Vagina (tissue), 2 donors: ENCODE measurements at regions not wholly inside any gene's neighbourhood (a gene's known extent, or its start where the extent isn't known, plus 50 kb on each side); places are given as distances from the start of the nearest gene placed in this dataset.
"Not testable (repeated sequence)": the region's sequence is repeated elsewhere in the genome, so short reads cannot be mapped to it uniquely, and the experiment has no call there.

ENCODE experiments used
- DNase-seq, 2 donors: peaks; one replicate each; pipeline ENCODE4 v3.0.0-alpha.2; 2017; ENCODE audit errors: extremely low spot score in 2 of 2
- H3K27ac ChIP-seq: fragments of 200-600 bp; sonication (generic); one replicate; pipeline ENCODE4 v1.5.1; 2019
- H3K27me3 ChIP-seq: fragments of 200-600 bp; sonication (generic); one replicate; pipeline ENCODE4 v1.5.1; 2019
- H3K36me3 ChIP-seq, 2 donors: fragments of 200-600 bp; sonication (generic); one replicate each; pipeline ENCODE4 v1.5.1; 2017 to 2019
- H3K4me1 ChIP-seq: fragments of 200-600 bp; sonication (generic); one replicate; pipeline ENCODE4 v1.5.1; 2019
- H3K4me3 ChIP-seq, 2 donors: fragments of 200-600 bp; sonication (generic); 1 replicate in 1 of 2; 2 replicates in 1 of 2; pipeline ENCODE4 v1.5.1; 2016 to 2019
- H3K9me3 ChIP-seq: fragments of 200-600 bp; sonication (generic); one replicate; pipeline ENCODE4 v1.5.1; 2019
- CTCF ChIP-seq, 3 experiments: fragments of 450-650 bp in 2 of 3; fragments of 200-600 bp in 1 of 3; sonication (generic) in 1 of 3; IDR thresholded peaks; one replicate each; pipeline ENCODE4 v1.5.1; 2017 to 2019; ENCODE audit warnings: antibody characterized with exemption in 3 of 3, mild to moderate bottlenecking in 2 of 3, moderate library complexity in 2 of 3
- POLR2A ChIP-seq, 2 donors: fragments of 450-650 bp; IDR thresholded peaks; one replicate each; pipeline ENCODE4 v1.6.1; 2017; ENCODE audit warnings: antibody characterized with exemption in 2 of 2, mild to moderate bottlenecking in 2 of 2, moderate library complexity in 2 of 2
- POLR2AphosphoS5 ChIP-seq, 2 donors: sonication (generic); formaldehyde crosslinking; IDR thresholded peaks; one replicate each; pipeline ENCODE4 v1.9.0; 2017; ENCODE audit warnings: antibody characterized with exemption in 2 of 2, mild to moderate bottlenecking in 2 of 2, low read depth in 1 of 2; ENCODE audit not compliant: insufficient read depth in 1 of 2
- intact Hi-C: fragments of 100-400 bp; cut with DNase I; formaldehyde crosslinking; loops from one replicate; pipeline ENCODE4 v1.15.1; 2023

- DNase-seq, result no peak
- intact Hi-C loops, result no loop called here
- Histone ChIP-seq H3K27ac (no peak overlapping the region), H3K36me3 (no peaks in the 10 kb centered on the region), H3K27me3 (no peaks in the 10 kb centered on the region), H3K4me1 (no peaks in the 10 kb centered on the region), H3K4me3 (no peak overlapping the region), H3K9me3 (no peaks in the 10 kb centered on the region)
- no peak for TF ChIP-seq POLR2A (IDR thresholded peaks at IDR 0.05)
- TF ChIP-seq POLR2AphosphoS5 (IDR thresholded peaks at IDR 0.05; ENCODE audit: insufficient read depth in 1 of 2, low read depth in 1 of 2), result no peak
- TF ChIP-seq CTCF (IDR thresholded peaks at IDR 0.05), result no peak
Measured at GRCh38 chr2:182503886-182504285, 77.0 kb upstream of the PDE1A start.

DNA sequence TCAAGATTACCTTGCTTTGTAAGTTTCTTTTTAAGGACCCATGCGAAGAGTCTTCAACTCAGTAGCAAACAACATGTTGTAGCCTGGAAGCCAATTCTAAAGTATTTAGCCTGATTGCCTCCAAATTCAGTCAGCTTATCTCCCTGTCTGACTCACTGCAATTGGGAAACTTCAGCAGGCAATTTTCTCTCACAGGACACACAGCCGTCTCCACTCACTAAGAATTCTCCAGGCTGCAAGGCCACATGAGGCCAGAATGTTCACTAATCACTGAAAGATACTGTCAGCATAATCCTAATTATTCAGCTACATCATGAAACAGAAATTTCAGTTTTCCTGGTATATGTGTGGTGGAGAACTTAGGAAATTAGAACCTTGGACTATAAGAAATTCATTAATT lies 78.1 kb upstream of the PDE1A start:
- intact Hi-C loops, result no loop called here
- Histone ChIP-seq H3K36me3 (no peaks in the 10 kb centered on the region), H3K4me3 (no peak overlapping the region), H3K27me3 (no peaks in the 10 kb centered on the region), H3K27ac (no peak overlapping the region), H3K9me3 (no peaks in the 10 kb centered on the region), H3K4me1 (no peaks in the 10 kb centered on the region)
- no peak for DNase-seq
- TF ChIP-seq POLR2AphosphoS5 (IDR thresholded peaks at IDR 0.05; ENCODE audit: insufficient read depth in 1 of 2, low read depth in 1 of 2) (no peak), CTCF (IDR thresholded peaks at IDR 0.05) (no peak), POLR2A (IDR thresholded peaks at IDR 0.05) (no peak)

- H3K4me1 ChIP-seq, result no peaks in the 10 kb centered on the region
- no peak for TF ChIP-seq CTCF (IDR thresholded peaks at IDR 0.05)
- TF ChIP-seq POLR2A (IDR thresholded peaks at IDR 0.05), result no peak
- no peak for TF ChIP-seq POLR2AphosphoS5 (IDR thresholded peaks at IDR 0.05; ENCODE audit: insufficient read depth in 1 of 2, low read depth in 1 of 2)
- no peak overlapping the region for H3K4me3 ChIP-seq
- H3K27ac ChIP-seq, result no peak overlapping the region
- intact Hi-C loops, result no loop called here
- H3K27me3 ChIP-seq, result no peaks in the 10 kb centered on the region
- no peaks in the 10 kb centered on the region for H3K9me3 ChIP-seq
- no peak for DNase-seq
- no peaks in the 10 kb centered on the region for H3K36me3 ChIP-seq
Measured at GRCh38 chr2:182506606-182507005, 79.8 kb upstream of the PDE1A start.

DNA sequence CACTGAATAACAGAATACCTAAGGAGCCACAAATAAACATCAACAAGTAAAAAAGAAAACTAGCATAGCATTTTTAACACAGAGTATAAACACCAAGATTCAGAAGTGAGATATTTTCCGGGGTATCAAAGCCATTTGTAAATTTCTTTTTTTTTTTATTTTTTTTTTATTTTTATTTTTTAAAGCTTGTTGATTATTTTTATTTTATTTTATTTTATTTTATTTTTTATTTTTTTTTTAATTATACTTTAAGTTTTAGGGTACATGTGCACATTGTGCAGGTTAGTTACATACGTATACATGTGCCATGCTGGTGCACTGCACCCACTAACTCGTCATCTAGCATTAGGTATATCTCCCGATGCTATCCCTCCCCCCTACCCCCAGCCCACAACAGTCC lies 81.7 kb upstream of the PDE1A start:
- H3K36me3 ChIP-seq, DNase-seq, H3K9me3 ChIP-seq, H3K27ac ChIP-seq, H3K27me3 ChIP-seq, intact Hi-C loops, H3K4me1 ChIP-seq, H3K4me3 ChIP-seq: not testable (repeated sequence)

DNA sequence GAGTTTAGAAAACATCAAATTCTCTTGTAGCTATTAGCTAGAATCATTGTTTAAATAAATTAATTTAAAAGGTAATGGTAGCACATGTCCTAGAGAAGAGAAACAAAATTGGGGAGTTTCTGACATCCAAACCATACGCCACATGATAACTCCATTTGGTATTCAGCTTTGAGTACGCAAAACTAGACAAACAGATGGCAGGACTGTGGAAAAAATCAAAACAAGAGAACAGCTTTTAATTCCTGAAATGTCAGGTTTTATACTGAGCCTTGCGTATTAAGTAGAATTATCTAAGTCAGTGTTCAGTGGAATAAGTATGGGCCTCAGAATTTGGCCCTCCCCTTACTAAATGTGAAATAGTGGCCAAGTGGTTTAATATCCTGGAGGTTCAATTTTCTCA lies 82.4 kb upstream of the PDE1A start:
- H3K27ac ChIP-seq, result no peak overlapping the region
- intact Hi-C loops, result no loop called here

More for the DNA sequence above, 82.4 kb upstream of the PDE1A start:
- no peaks in the 10 kb centered on the region for H3K4me1 ChIP-seq
- TF ChIP-seq POLR2A (IDR thresholded peaks at IDR 0.05), result no peak
- TF ChIP-seq CTCF (IDR thresholded peaks at IDR 0.05), result no peak
- no peak for TF ChIP-seq POLR2AphosphoS5 (IDR thresholded peaks at IDR 0.05; ENCODE audit: insufficient read depth in 1 of 2, low read depth in 1 of 2)
- no peaks in the 10 kb centered on the region for H3K36me3 ChIP-seq
- no peak overlapping the region for H3K4me3 ChIP-seq
- no peaks in the 10 kb centered on the region for H3K27me3 ChIP-seq
- no peaks in the 10 kb centered on the region for H3K9me3 ChIP-seq
- DNase-seq, result no peak
